Activated B cell treated with CpG ODN at 0.5 μM for 24 hours (primary cell): ENCODE measurements at regions not wholly inside any gene's neighbourhood (a gene's known extent, or its start where the extent isn't known, plus 50 kb on each side); places are given as distances from the start of the nearest gene placed in this dataset.

Source experiments
- ATAC-seq: fragments of 200-7000 bp; cut with Tn5 transposase; one replicate; pipeline ENCODE4 v1.10.0; 2021; ENCODE audit warnings: low read depth, mild to moderate bottlenecking, moderate library complexity
- CTCF ChIA-PET: fragments of 350-600 bp; sonication (Branson Sonifier 250); formaldehyde crosslinking; loops from one replicate; lab custom pipeline; 2021; ENCODE audit warnings: antibody characterized with exemption; lab: Charles Lee
- POLR2A ChIA-PET: fragments of 350-600 bp; sonication (Branson Sonifier 250); formaldehyde crosslinking; loops from one replicate; lab custom pipeline; 2021; ENCODE audit warnings: antibody characterized with exemption; lab: Charles Lee
- DNase-seq: peaks from one replicate; pipeline ENCODE4 v3.0.0; 2022
- H3K27ac Mint-ChIP-seq: one replicate; pipeline ENCODE4 v1.8.0; 2020; ENCODE audit warnings: mixed read lengths
- H3K27me3 Mint-ChIP-seq: one replicate; pipeline ENCODE4 v1.8.0; 2021; ENCODE audit warnings: mixed read lengths
- H3K36me3 Mint-ChIP-seq: one replicate; pipeline ENCODE4 v1.8.0; 2021; ENCODE audit warnings: low read depth, mixed read lengths
- H3K4me1 Mint-ChIP-seq: one replicate; pipeline ENCODE4 v1.8.0; 2021; ENCODE audit warnings: mixed read lengths
- H3K4me3 Mint-ChIP-seq: one replicate; pipeline ENCODE4 v1.8.0; 2020; ENCODE audit warnings: mild to moderate bottlenecking, mixed read lengths
- H3K9me3 Mint-ChIP-seq: one replicate; pipeline ENCODE4 v1.8.0; 2020; ENCODE audit warnings: mixed read lengths
- intact Hi-C: fragments of 100-400 bp; cut with micrococcal nuclease; formaldehyde crosslinking; loops from one replicate; pipeline ENCODE4 v1.15.1; 2024
- TF ChIP-seq, protein P1 (sequence below): fragments of 200-600 bp; IDR thresholded peaks from one replicate; pipeline ENCODE4 v1.8.0; 2022; ENCODE audit warnings: antibody characterized with exemption, mild to moderate bottlenecking

DNA sequence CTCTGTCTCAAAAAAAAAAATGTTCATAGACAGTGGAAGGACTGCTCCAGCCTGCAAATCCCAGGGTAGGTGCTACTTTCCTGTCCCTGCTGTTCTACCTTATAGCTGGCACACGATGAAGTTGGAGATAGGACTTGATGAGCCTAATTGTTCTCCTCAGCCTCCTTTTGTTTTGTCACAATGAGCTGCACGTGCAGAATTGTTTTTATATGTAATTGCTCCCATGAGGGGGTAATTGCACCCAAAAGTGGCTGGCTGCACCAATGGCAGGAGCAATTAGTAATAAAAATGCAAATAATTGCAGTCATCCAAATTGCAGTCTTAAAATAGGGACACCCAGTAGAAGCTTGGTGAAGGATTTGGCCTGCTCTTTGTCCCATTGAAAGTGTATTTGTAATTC is 63.0 kb upstream of the PFN2 start:
- H3K4me1 Mint-ChIP-seq: no peaks in the 10 kb centered on the region
- TF ChIP-seq, protein P1, sequence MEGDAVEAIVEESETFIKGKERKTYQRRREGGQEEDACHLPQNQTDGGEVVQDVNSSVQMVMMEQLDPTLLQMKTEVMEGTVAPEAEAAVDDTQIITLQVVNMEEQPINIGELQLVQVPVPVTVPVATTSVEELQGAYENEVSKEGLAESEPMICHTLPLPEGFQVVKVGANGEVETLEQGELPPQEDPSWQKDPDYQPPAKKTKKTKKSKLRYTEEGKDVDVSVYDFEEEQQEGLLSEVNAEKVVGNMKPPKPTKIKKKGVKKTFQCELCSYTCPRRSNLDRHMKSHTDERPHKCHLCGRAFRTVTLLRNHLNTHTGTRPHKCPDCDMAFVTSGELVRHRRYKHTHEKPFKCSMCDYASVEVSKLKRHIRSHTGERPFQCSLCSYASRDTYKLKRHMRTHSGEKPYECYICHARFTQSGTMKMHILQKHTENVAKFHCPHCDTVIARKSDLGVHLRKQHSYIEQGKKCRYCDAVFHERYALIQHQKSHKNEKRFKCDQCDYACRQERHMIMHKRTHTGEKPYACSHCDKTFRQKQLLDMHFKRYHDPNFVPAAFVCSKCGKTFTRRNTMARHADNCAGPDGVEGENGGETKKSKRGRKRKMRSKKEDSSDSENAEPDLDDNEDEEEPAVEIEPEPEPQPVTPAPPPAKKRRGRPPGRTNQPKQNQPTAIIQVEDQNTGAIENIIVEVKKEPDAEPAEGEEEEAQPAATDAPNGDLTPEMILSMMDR: no peak
- H3K36me3 Mint-ChIP-seq: no peaks in the 10 kb centered on the region
- peaks cover 2% of the 10 kb centered on the region for H3K9me3 Mint-ChIP-seq
- ATAC-seq (no peak), DNase-seq (no peak)
- peaks cover 4% of the 10 kb centered on the region for H3K27me3 Mint-ChIP-seq
- no peak overlapping the region for H3K4me3 Mint-ChIP-seq
- H3K27ac Mint-ChIP-seq: no peak overlapping the region
- intact Hi-C loops: no loop called here
- POLR2A ChIA-PET: no interaction called here
- CTCF ChIA-PET: no interaction called here

DNA sequence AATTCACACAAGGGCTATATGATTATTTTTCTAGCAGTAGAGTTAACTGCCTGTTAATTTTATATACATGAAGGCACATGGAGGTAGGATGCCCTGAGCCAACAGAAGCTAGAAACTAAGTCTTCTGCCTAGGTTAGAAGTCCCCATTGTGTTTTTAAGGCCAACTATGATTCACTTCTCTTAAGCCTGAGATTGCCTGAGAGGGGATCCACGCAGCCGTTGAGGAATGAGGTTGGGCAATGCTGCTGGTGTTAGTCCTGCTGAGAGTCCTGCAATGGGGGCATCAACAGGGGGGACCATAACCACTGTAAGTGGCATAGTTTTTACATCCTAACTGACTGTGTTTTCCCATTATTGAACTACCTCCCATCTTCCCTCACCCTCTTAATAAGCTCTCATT is 60.1 kb upstream of the PFN2 start:
- POLR2A ChIA-PET: no interaction called here
- Mint-ChIP-seq H3K4me3 (no peak overlapping the region), H3K27ac (no peak overlapping the region), H3K36me3 (no peaks in the 10 kb centered on the region), H3K27me3 (peaks cover 13% of the 10 kb centered on the region), H3K4me1 (no peaks in the 10 kb centered on the region), H3K9me3 (peaks cover 13% of the 10 kb centered on the region)
- DNase-seq (no peak), ATAC-seq (no peak)
- CTCF ChIA-PET: no interaction called here
- intact Hi-C loops: no loop called here
- TF ChIP-seq, protein P1: no peak

DNA sequence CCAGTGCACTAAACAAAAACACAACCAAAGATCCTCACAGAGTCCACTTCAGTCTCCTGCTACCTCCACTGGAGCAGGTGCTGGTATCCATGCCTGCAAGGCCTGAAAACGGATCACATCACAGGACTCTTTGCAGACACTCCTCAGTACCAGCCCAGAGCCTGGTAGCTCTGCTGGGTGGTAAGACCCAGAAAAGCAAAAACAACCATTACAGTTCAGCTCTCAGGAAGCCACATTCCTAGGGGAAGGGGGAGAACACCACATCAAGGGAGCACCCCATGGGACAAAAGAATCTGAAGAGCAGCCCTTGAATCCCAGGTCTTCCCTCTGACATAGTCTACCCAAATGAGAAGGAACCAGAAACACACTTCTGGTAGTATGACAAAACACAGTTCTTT is 52.5 kb upstream of the PFN2 start:
- DNase-seq (no peak), ATAC-seq (no peak)
- CTCF ChIA-PET: no interaction called here
- TF ChIP-seq, protein P1: no peak
- no peaks in the 10 kb centered on the region for H3K36me3 Mint-ChIP-seq
- H3K27me3 Mint-ChIP-seq: peaks cover 16% of the 10 kb centered on the region
- H3K9me3 Mint-ChIP-seq: peaks cover 27% of the 10 kb centered on the region
- H3K4me3 Mint-ChIP-seq: no peak overlapping the region
- POLR2A ChIA-PET: no interaction called here
- H3K27ac Mint-ChIP-seq: no peak overlapping the region
- intact Hi-C loops: no loop called here
- H3K4me1 Mint-ChIP-seq: peaks cover 6% of the 10 kb centered on the region

DNA sequence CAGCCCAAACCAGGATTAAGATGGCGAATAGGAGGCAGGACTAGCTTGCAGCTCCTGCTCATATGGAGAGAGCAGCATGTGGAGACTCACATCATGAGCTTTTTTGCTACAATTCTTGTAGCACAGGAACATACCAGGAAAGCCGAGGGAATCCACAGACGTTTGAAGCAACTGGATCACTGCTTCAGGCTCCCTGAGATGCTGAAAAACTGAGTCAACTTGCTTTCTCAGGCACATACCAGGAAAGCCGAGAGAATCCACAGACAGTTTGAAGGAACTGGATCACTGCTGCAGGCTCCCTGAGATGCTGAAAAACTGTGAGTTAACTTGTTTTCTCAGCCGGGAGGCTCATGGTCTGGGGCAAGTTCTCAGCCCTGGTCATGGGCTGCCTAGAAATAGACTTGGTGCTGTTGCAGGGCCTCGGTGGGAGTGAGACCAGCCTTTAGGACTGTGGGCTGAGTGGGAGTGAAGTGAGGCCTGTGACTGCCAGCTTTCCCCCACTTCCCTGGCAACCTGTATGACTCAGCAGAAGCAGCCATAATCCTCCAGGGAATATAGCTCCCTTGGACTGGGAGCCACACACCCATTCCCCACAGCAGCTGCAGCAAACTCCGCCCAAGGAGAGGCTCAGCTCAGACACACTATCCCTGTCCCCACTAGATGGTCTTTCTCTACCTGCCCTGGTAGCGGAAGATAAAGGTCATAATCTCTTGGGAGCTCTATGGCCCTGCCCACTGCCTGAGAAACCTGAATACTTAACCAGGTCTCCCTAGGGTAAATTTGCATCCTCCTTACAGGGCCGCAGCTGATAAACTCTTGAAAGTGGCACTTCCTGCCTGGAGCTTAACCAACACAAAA is 51.9 kb upstream of the PFN2 start:
- peaks cover 17% of the 10 kb centered on the region for H3K27me3 Mint-ChIP-seq
- POLR2A ChIA-PET: no interaction called here
- H3K9me3 Mint-ChIP-seq: peaks cover 22% of the 10 kb centered on the region
- H3K4me1 Mint-ChIP-seq: peaks cover 6% of the 10 kb centered on the region
- H3K27ac Mint-ChIP-seq: no peak overlapping the region
- intact Hi-C loops: no loop called here
- TF ChIP-seq, protein P1: no peak
- DNase-seq (no peak), ATAC-seq (peak; percentile 25)
- H3K4me3 Mint-ChIP-seq: no peak overlapping the region
- CTCF ChIA-PET: no interaction called here
- H3K36me3 Mint-ChIP-seq: no peaks in the 10 kb centered on the region

DNA sequence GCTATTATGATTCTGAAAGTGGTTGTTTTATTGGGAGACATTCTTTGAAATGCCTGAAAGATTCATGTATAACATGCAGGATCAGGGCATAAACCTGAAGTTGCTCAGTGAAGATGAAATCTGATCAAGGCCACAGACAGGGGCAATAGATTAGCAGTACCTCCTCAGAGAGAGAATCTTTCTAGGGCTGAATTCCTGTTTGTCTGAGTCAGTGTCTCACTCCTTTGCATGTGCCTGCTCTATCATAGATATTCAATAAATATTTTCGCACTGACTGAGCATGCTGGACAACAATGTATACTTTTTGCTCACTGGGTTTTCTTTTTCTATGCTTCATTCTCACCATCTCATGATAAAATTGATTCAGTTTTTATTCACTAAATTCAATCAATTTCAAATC is 49.8 kb upstream of the PFN2 start:
- intact Hi-C loops: no loop called here
- CTCF ChIA-PET: no interaction called here
- DNase-seq: no peak
- TF ChIP-seq, protein P1: no peak
- ATAC-seq: no peak
- H3K4me3 Mint-ChIP-seq: no peak overlapping the region
- H3K27me3 Mint-ChIP-seq: peaks cover 14% of the 10 kb centered on the region
- no peaks in the 10 kb centered on the region for H3K36me3 Mint-ChIP-seq
- H3K4me1 Mint-ChIP-seq: peaks cover 6% of the 10 kb centered on the region
- H3K9me3 Mint-ChIP-seq: peaks cover 18% of the 10 kb centered on the region
- POLR2A ChIA-PET: interaction anchor here (1.1 kb wide), 1 partner anchor 9 kb away, joined by 3 read pairs; no protein-coding TSS in a partner anchor
- H3K27ac Mint-ChIP-seq: no peak overlapping the region
